Activated naive CD8-positive, alpha-beta T cell (primary cell): ENCODE measurements at regions not wholly inside any gene's neighbourhood (a gene's known extent, or its start where the extent isn't known, plus 50 kb on each side); places are given as distances from the start of the nearest gene placed in this dataset.

ENCODE experiments used
- H3K27ac Mint-ChIP-seq: one replicate; pipeline ENCODE4 v1.8.0; 2021; ENCODE audit warnings: mixed read lengths
- H3K27me3 Mint-ChIP-seq: one replicate; pipeline ENCODE4 v1.8.0; 2021; ENCODE audit warnings: mixed read lengths
- H3K36me3 Mint-ChIP-seq: one replicate; pipeline ENCODE4 v1.8.0; 2021; ENCODE audit warnings: mixed read lengths
- H3K4me1 Mint-ChIP-seq: one replicate; pipeline ENCODE4 v1.8.0; 2021; ENCODE audit warnings: low read depth, mixed read lengths
- H3K4me3 Mint-ChIP-seq: one replicate; pipeline ENCODE4 v1.8.0; 2021; ENCODE audit warnings: mild to moderate bottlenecking, mixed read lengths
- H3K9me3 Mint-ChIP-seq: one replicate; pipeline ENCODE4 v1.8.0; 2021; ENCODE audit warnings: low read depth, mixed read lengths

- Mint-ChIP-seq H3K9me3 (peaks cover 10% of the 10 kb centered on the region), H3K4me1 (peaks cover 60% of the 10 kb centered on the region), H3K36me3 (peaks cover 13% of the 10 kb centered on the region), H3K27me3 (no peaks in the 10 kb centered on the region), H3K4me3 (no peak overlapping the region), H3K27ac (no peak overlapping the region)
Observed at GRCh38 chr15:85313339-85313738, 67.1 kb upstream of the AKAP13 start.

- Mint-ChIP-seq H3K9me3 (peaks cover 10% of the 10 kb centered on the region), H3K36me3 (peaks cover 11% of the 10 kb centered on the region), H3K27ac (no peak overlapping the region), H3K27me3 (no peaks in the 10 kb centered on the region), H3K4me3 (no peak overlapping the region), H3K4me1 (peaks cover 61% of the 10 kb centered on the region)
Observed at GRCh38 chr15:85314146-85314545, 66.3 kb upstream of the AKAP13 start.

- Mint-ChIP-seq H3K36me3 (peaks cover 11% of the 10 kb centered on the region), H3K9me3 (peaks cover 10% of the 10 kb centered on the region), H3K4me3 (no peak overlapping the region), H3K27me3 (no peaks in the 10 kb centered on the region), H3K4me1 (peaks cover 63% of the 10 kb centered on the region), H3K27ac (peak overlapping the region; percentile 59)
Observed at GRCh38 chr15:85314633-85315032, 65.8 kb upstream of the AKAP13 start.

- Mint-ChIP-seq H3K4me3 (peak overlapping the region; percentile 53), H3K9me3 (peaks cover 3% of the 10 kb centered on the region), H3K27me3 (no peaks in the 10 kb centered on the region), H3K36me3 (peaks cover 5% of the 10 kb centered on the region), H3K27ac (peak overlapping the region; percentile 72), H3K4me1 (peaks cover 63% of the 10 kb centered on the region)
Observed at GRCh38 chr15:85316244-85316934, 64.0 kb upstream of the AKAP13 start.

GRCh38 chr15:85318048-85318731 is 62.2 kb upstream of the AKAP13 start:
- H3K4me1 Mint-ChIP-seq = peaks cover 53% of the 10 kb centered on the region
- peaks cover 9% of the 10 kb centered on the region for H3K9me3 Mint-ChIP-seq
- H3K27me3 Mint-ChIP-seq = no peaks in the 10 kb centered on the region
- peak overlapping the region; percentile 34 for H3K4me3 Mint-ChIP-seq
- H3K36me3 Mint-ChIP-seq = peaks cover 7% of the 10 kb centered on the region
- peak overlapping the region; percentile 75 for H3K27ac Mint-ChIP-seq

- H3K9me3 Mint-ChIP-seq = peaks cover 11% of the 10 kb centered on the region
- no peak overlapping the region for H3K4me3 Mint-ChIP-seq
- H3K27ac Mint-ChIP-seq = peak overlapping the region; percentile 46
- H3K36me3 Mint-ChIP-seq = peaks cover 8% of the 10 kb centered on the region
- no peaks in the 10 kb centered on the region for H3K27me3 Mint-ChIP-seq
- H3K4me1 Mint-ChIP-seq = peaks cover 51% of the 10 kb centered on the region
Observed at GRCh38 chr15:85318732-85319076, 61.7 kb upstream of the AKAP13 start.

- Mint-ChIP-seq H3K4me3 (no peak overlapping the region), H3K4me1 (peaks cover 10% of the 10 kb centered on the region), H3K27ac (no peak overlapping the region), H3K9me3 (peaks cover 11% of the 10 kb centered on the region), H3K36me3 (peaks cover 5% of the 10 kb centered on the region), H3K27me3 (no peaks in the 10 kb centered on the region)
Observed at GRCh38 chr15:85324202-85324601, 56.2 kb upstream of the AKAP13 start.

GRCh38 chr15:85325834-85326233 is 54.6 kb upstream of the AKAP13 start:
- H3K4me1 Mint-ChIP-seq = peaks cover 24% of the 10 kb centered on the region
- H3K9me3 Mint-ChIP-seq = peaks cover 11% of the 10 kb centered on the region
- no peak overlapping the region for H3K4me3 Mint-ChIP-seq
- no peaks in the 10 kb centered on the region for H3K27me3 Mint-ChIP-seq
- H3K36me3 Mint-ChIP-seq = peaks cover 5% of the 10 kb centered on the region
- H3K27ac Mint-ChIP-seq = no peak overlapping the region

- Mint-ChIP-seq H3K27me3 (no peaks in the 10 kb centered on the region), H3K36me3 (peaks cover 5% of the 10 kb centered on the region), H3K4me3 (no peak overlapping the region), H3K9me3 (peaks cover 11% of the 10 kb centered on the region), H3K4me1 (peaks cover 28% of the 10 kb centered on the region), H3K27ac (no peak overlapping the region)
Observed at GRCh38 chr15:85326291-85326690, 54.1 kb upstream of the AKAP13 start.

- H3K27ac Mint-ChIP-seq = peak overlapping the region; percentile 30
- H3K36me3 Mint-ChIP-seq = peaks cover 4% of the 10 kb centered on the region
- H3K9me3 Mint-ChIP-seq = peaks cover 5% of the 10 kb centered on the region
Observed at GRCh38 chr15:85327820-85328219, 52.6 kb upstream of the AKAP13 start.

GRCh38 chr15:85329561-85330422 is 50.6 kb upstream of the AKAP13 start:
- H3K4me1 Mint-ChIP-seq = peaks cover 41% of the 10 kb centered on the region
- no peaks in the 10 kb centered on the region for H3K9me3 Mint-ChIP-seq
- H3K27ac Mint-ChIP-seq = peak overlapping the region; percentile 93

More at GRCh38 chr15:85327820-85328219, 52.6 kb upstream of the AKAP13 start:
- Mint-ChIP-seq H3K4me1 (peaks cover 37% of the 10 kb centered on the region), H3K27me3 (no peaks in the 10 kb centered on the region), H3K4me3 (no peak overlapping the region)

More at GRCh38 chr15:85329561-85330422, 50.6 kb upstream of the AKAP13 start:
- no peaks in the 10 kb centered on the region for H3K36me3 Mint-ChIP-seq
- H3K27me3 Mint-ChIP-seq = no peaks in the 10 kb centered on the region
- H3K4me3 Mint-ChIP-seq = peak overlapping the region; percentile 89
